Neutrophil (primary cell): ENCODE measurements at regions not wholly inside any gene's neighbourhood (a gene's known extent, or its start where the extent isn't known, plus 50 kb on each side); places are given as distances from the start of the nearest gene placed in this dataset.

Experiments
- H3K27ac ChIP-seq: fragments of 200-600 bp; sonication (generic); 2 replicates; pipeline ENCODE4 v1.5.1; 2016; ENCODE audit warnings: mild to moderate bottlenecking, moderate library complexity
- H3K27me3 ChIP-seq: fragments of 200-600 bp; sonication (generic); 2 replicates; pipeline ENCODE4 v1.6.0; 2016; ENCODE audit warnings: mild to moderate bottlenecking
- H3K36me3 ChIP-seq: fragments of 200-600 bp; sonication (generic); 2 replicates; pipeline ENCODE4 v1.5.1; 2017
- H3K4me1 ChIP-seq, 2 experiments: fragments of 200-600 bp in 1 of 2; sonication (generic) in 1 of 2; 1 replicate in 1 of 2; 2 replicates in 1 of 2; pipeline versions ENCODE4 v1.5.1 to v1.6.1; 2013 to 2016; ENCODE audit warnings: low read depth in 1 of 2, low read length in 1 of 2, mild to moderate bottlenecking in 1 of 2, moderate library complexity in 1 of 2; ENCODE audit not compliant: control insufficient read depth in 1 of 2, insufficient read depth in 1 of 2
- H3K4me3 ChIP-seq, 2 experiments: fragments of 200-600 bp in 1 of 2; sonication (generic) in 1 of 2; 1 replicate in 1 of 2; 2 replicates in 1 of 2; pipeline ENCODE4 v1.5.1; 2013 to 2016; ENCODE audit warnings: low read depth in 1 of 2, low read length in 1 of 2, mild to moderate bottlenecking in 1 of 2, moderate library complexity in 1 of 2
- H3K9me3 ChIP-seq: fragments of 200-600 bp; sonication (generic); 2 replicates; pipeline ENCODE4 v1.5.1; 2016
- TF ChIP-seq, protein P1 (sequence below): fragments of 200-600 bp; sonication (generic); IDR thresholded peaks from 2 replicates; pipeline ENCODE4 v1.5.1; 2016; ENCODE audit warnings: antibody characterized with exemption

- Histone ChIP-seq H3K36me3 (no peaks in the 10 kb centered on the region), H3K4me1 (no peaks in the 10 kb centered on the region), H3K9me3 (peaks cover 9% of the 10 kb centered on the region), H3K27ac (no peak overlapping the region), H3K27me3 (no peaks in the 10 kb centered on the region), H3K4me3 (no peak overlapping the region)
- TF ChIP-seq, protein P1, sequence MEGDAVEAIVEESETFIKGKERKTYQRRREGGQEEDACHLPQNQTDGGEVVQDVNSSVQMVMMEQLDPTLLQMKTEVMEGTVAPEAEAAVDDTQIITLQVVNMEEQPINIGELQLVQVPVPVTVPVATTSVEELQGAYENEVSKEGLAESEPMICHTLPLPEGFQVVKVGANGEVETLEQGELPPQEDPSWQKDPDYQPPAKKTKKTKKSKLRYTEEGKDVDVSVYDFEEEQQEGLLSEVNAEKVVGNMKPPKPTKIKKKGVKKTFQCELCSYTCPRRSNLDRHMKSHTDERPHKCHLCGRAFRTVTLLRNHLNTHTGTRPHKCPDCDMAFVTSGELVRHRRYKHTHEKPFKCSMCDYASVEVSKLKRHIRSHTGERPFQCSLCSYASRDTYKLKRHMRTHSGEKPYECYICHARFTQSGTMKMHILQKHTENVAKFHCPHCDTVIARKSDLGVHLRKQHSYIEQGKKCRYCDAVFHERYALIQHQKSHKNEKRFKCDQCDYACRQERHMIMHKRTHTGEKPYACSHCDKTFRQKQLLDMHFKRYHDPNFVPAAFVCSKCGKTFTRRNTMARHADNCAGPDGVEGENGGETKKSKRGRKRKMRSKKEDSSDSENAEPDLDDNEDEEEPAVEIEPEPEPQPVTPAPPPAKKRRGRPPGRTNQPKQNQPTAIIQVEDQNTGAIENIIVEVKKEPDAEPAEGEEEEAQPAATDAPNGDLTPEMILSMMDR = no peak
Observed at GRCh38 chr6:166806217-166806838, 150.0 kb downstream of the RNASET2 start.

- TF ChIP-seq, protein P1 = no peak
- peaks cover 9% of the 10 kb centered on the region for H3K9me3 ChIP-seq
- H3K4me3 ChIP-seq = no peak overlapping the region
- no peak overlapping the region for H3K27ac ChIP-seq
- H3K27me3 ChIP-seq = no peaks in the 10 kb centered on the region
- no peaks in the 10 kb centered on the region for H3K36me3 ChIP-seq
- H3K4me1 ChIP-seq = no peaks in the 10 kb centered on the region
Observed at GRCh38 chr6:166803471-166803870, 152.9 kb downstream of the RNASET2 start.

DNA sequence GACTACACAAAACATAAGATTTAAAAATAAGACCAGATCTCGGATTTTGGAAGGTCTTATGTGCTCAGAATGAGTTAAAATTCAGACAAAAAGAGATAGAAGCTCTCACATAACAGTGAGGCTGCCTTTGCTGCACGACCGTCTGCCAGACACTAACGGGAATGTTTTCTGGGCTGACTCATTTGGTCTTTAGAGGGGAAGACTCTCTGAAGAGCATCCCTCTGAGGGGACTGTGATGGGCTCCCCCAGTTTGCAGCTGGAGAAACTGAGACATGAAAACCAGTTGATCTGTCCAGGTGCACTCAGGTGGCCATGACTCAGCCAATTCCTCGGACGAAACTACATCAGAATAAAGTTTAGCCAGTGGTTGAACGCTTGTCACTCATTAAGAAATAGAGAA lies 153.9 kb downstream of the RNASET2 start:
- Histone ChIP-seq H3K27ac (no peak overlapping the region), H3K4me1 (no peaks in the 10 kb centered on the region), H3K4me3 (no peak overlapping the region), H3K9me3 (peaks cover 9% of the 10 kb centered on the region), H3K27me3 (no peaks in the 10 kb centered on the region), H3K36me3 (no peaks in the 10 kb centered on the region)
- TF ChIP-seq, protein P1 = no peak

DNA sequence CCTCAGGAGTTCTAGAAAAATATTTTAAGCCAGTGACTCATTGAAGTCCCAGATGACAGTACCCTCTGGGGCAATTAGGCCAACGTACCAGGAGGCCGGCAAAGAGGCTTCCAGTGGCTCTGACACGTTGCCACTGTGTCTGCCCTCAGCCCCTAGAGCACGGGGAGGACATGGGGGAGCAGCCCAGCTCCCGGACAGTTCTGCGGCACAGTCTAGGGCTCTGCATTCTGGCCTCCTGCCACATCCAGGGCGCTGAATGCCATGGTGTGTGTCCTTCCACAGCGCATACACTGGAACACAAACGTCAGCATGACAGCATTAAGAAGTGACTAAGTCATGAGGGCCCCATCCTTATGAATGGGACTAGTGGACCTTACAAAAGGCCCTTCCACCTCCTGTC lies 156.2 kb downstream of the RNASET2 start:
- Histone ChIP-seq H3K36me3 (no peaks in the 10 kb centered on the region), H3K27me3 (no peaks in the 10 kb centered on the region), H3K27ac (no peak overlapping the region), H3K4me1 (no peaks in the 10 kb centered on the region), H3K9me3 (peaks cover 3% of the 10 kb centered on the region), H3K4me3 (no peak overlapping the region)
- TF ChIP-seq, protein P1 = no peak

DNA sequence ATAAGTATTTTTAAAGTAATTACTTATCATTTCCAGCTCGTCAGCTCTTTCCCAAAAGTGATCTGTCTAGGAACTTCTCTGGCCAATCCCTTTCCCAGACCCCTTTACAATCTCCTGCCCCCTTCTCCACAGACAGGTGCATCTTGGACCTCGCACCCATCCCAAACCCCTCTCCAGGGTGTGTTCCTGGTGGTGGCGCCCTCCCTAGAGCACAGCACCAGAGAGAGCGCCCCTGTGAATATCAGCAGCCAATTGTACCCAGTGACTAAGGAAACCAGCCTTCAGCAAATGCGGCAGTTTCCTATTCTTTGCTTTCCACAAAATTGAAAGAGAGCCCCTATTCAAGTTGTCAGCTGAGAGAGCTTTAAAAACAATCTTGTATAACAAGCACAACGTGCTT lies 157.7 kb downstream of the RNASET2 start:
- Histone ChIP-seq H3K27ac (no peak overlapping the region), H3K4me3 (no peak overlapping the region), H3K36me3 (no peaks in the 10 kb centered on the region), H3K27me3 (no peaks in the 10 kb centered on the region), H3K9me3 (no peaks in the 10 kb centered on the region), H3K4me1 (no peaks in the 10 kb centered on the region)
- TF ChIP-seq, protein P1 = no peak
